ENCODE measurements at regions not wholly inside any gene's neighbourhood (a gene's known extent, or its start where the extent isn't known, plus 50 kb on each side); places are given as distances from the start of the nearest gene placed in this dataset.

DNA sequence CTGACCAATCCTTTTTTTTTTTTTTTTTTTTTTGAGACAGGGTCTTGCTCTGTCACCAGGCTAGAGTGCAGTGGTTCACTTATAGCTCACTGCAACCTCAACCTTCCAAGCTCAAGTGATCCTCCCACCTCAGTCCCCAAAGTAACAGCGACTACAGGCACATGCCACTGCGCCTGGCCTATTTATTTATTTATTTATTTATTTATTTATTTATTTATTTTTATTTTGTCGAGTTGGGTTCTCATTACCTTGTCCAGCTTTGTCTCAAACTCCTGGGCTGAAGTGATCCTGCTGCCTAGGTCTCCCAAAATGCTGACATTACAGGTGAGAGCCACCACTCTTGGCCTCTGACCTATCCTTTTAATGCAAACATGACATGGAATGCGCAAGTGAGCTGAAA is 124.4 kb downstream of the GXYLT1 start:
- ATAC-seq = no peak
- Mint-ChIP-seq H3K27ac (no peak overlapping the region), H3K4me1 (peaks cover 11% of the 10 kb centered on the region), H3K36me3 (no peaks in the 10 kb centered on the region), H3K4me3 (no peak overlapping the region), H3K27me3 (ENCODE audit: low read depth) (peaks cover 53% of the 10 kb centered on the region), H3K9me3 (no peaks in the 10 kb centered on the region)
- ChIA-PET POLR2A (no interaction called here), CTCF (interaction anchor here (0.6 kb wide), 1 partner anchor 252 kb away, joined by 3 read pairs; no protein-coding TSS in a partner anchor)
- no peak for TF ChIP-seq IRF2 (CRISPR knock-in tag; IDR thresholded peaks at IDR 0.05; ENCODE audit: borderline replicate concordance, low read depth)
- TF ChIP-seq, protein P1, sequence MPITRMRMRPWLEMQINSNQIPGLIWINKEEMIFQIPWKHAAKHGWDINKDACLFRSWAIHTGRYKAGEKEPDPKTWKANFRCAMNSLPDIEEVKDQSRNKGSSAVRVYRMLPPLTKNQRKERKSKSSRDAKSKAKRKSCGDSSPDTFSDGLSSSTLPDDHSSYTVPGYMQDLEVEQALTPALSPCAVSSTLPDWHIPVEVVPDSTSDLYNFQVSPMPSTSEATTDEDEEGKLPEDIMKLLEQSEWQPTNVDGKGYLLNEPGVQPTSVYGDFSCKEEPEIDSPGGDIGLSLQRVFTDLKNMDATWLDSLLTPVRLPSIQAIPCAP (CRISPR knock-in tag; IDR thresholded peaks at IDR 0.05) = no peak
- no peak for TF ChIP-seq SMAD4 (CRISPR knock-in tag; IDR thresholded peaks at IDR 0.05)
- no peak for TF ChIP-seq EMX1 (CRISPR knock-in tag; IDR thresholded peaks at IDR 0.05)
- no peak for TF ChIP-seq TEAD4 (CRISPR knock-in tag; IDR thresholded peaks at IDR 0.05)
- no peak for TF ChIP-seq ETV6 (CRISPR knock-in tag; IDR thresholded peaks at IDR 0.05)
- no peak for TF ChIP-seq ZNF416 (CRISPR knock-in tag; IDR thresholded peaks at IDR 0.05)
- TF ChIP-seq ZBTB43 (CRISPR knock-in tag; IDR thresholded peaks at IDR 0.05) = no peak
- TF ChIP-seq AR (CRISPR knock-in tag; IDR thresholded peaks at IDR 0.05) = no peak
- TF ChIP-seq NR2C2 (CRISPR knock-in tag; IDR thresholded peaks at IDR 0.05) = no peak
- no peak for TF ChIP-seq JUN (CRISPR knock-in tag; IDR thresholded peaks at IDR 0.05)
- TF ChIP-seq, protein P2, sequence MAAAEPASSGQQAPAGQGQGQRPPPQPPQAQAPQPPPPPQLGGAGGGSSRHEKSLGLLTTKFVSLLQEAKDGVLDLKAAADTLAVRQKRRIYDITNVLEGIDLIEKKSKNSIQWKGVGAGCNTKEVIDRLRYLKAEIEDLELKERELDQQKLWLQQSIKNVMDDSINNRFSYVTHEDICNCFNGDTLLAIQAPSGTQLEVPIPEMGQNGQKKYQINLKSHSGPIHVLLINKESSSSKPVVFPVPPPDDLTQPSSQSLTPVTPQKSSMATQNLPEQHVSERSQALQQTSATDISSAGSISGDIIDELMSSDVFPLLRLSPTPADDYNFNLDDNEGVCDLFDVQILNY (CRISPR knock-in tag; IDR thresholded peaks at IDR 0.05) = no peak
- TF ChIP-seq ZNF263 (CRISPR knock-in tag; IDR thresholded peaks at IDR 0.05; ENCODE audit: low read depth) = no peak
- no peak for TF ChIP-seq MLX (CRISPR knock-in tag; IDR thresholded peaks at IDR 0.05)
- no peak for DNase-seq (ENCODE audit: low spot score)

GRCh38 chr12:42019746-42020145 is 124.9 kb downstream of the GXYLT1 start:
- POLR2A ChIA-PET = no interaction called here
- peak; percentile 43; the same call in 1 of the 2 replicates for ATAC-seq
- no peak for TF ChIP-seq USF1 (CRISPR knock-in tag; IDR thresholded peaks at IDR 0.05)
- TF ChIP-seq E2F1 (CRISPR knock-in tag; IDR thresholded peaks at IDR 0.05) = no peak
- TF ChIP-seq ATF1 (CRISPR knock-in tag; IDR thresholded peaks at IDR 0.05) = no peak
- TF ChIP-seq, protein P3, sequence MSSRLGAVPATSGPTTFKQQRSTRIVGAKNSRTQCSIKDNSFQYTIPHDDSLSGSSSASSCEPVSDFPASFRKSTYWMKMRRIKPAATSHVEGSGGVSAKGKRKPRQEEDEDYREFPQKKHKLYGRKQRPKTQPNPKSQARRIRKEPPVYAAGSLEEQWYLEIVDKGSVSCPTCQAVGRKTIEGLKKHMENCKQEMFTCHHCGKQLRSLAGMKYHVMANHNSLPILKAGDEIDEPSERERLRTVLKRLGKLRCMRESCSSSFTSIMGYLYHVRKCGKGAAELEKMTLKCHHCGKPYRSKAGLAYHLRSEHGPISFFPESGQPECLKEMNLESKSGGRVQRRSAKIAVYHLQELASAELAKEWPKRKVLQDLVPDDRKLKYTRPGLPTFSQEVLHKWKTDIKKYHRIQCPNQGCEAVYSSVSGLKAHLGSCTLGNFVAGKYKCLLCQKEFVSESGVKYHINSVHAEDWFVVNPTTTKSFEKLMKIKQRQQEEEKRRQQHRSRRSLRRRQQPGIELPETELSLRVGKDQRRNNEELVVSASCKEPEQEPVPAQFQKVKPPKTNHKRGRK (CRISPR knock-in tag; IDR thresholded peaks at IDR 0.05; ENCODE audit: borderline replicate concordance) = no peak
- TF ChIP-seq ZNF532 (CRISPR knock-in tag; IDR thresholded peaks at IDR 0.05; ENCODE audit: borderline replicate concordance) = no peak
- no peak for TF ChIP-seq EMX1 (CRISPR knock-in tag; IDR thresholded peaks at IDR 0.05)
- no peak for TF ChIP-seq RORB (CRISPR knock-in tag; IDR thresholded peaks at IDR 0.05)

More at GRCh38 chr12:42019746-42020145, 124.9 kb downstream of the GXYLT1 start:
- no peak overlapping the region for H3K27ac Mint-ChIP-seq
- H3K36me3 Mint-ChIP-seq = no peaks in the 10 kb centered on the region
- H3K4me1 Mint-ChIP-seq = peaks cover 11% of the 10 kb centered on the region
- CTCF ChIA-PET = no interaction called here
- peaks cover 53% of the 10 kb centered on the region for H3K27me3 Mint-ChIP-seq (ENCODE audit: low read depth)
- no peaks in the 10 kb centered on the region for H3K9me3 Mint-ChIP-seq
- no peak overlapping the region for H3K4me3 Mint-ChIP-seq
- no peak for DNase-seq (ENCODE audit: low spot score)

Data from WTC11 (cell line).